Mesothelial cell of epicardium (in vitro differentiated cells): ENCODE measurements at regions not wholly inside any gene's neighbourhood (a gene's known extent, or its start where the extent isn't known, plus 50 kb on each side); places are given as distances from the start of the nearest gene placed in this dataset.
"Not testable (repeated sequence)": the region's sequence is repeated elsewhere in the genome, so short reads cannot be mapped to it uniquely, and the experiment has no call there.

Experiments used
- DNase-seq, 2 experiments: peaks; one replicate each; pipeline ENCODE4 v3.0.0; 2021; ENCODE audit warnings: low spot score in 2 of 2; ENCODE audit not compliant: unreplicated experiment in 2 of 2
- H3K27ac Mint-ChIP-seq: 2 replicates; pipeline ENCODE4 v1.8.0; 2021; ENCODE audit warnings: mixed read lengths
- H3K27me3 Mint-ChIP-seq: 2 replicates; pipeline ENCODE4 v1.8.0; 2021; ENCODE audit warnings: low read depth, mixed read lengths
- H3K36me3 Mint-ChIP-seq: 2 replicates; pipeline ENCODE4 v1.8.0; 2021; ENCODE audit warnings: mixed read lengths
- H3K4me1 Mint-ChIP-seq: 2 replicates; pipeline ENCODE4 v1.8.0; 2021; ENCODE audit warnings: mixed read lengths
- H3K4me3 Mint-ChIP-seq: 2 replicates; pipeline ENCODE4 v1.8.0; 2021; ENCODE audit warnings: mild to moderate bottlenecking, moderate library complexity, mixed read lengths
- H3K9me3 Mint-ChIP-seq: 2 replicates; pipeline ENCODE4 v1.8.0; 2021; ENCODE audit warnings: mixed read lengths
- CTCF ChIP-seq: fragments of 200-600 bp; sonication (generic); IDR thresholded peaks from one replicate; pipeline ENCODE4 v1.5.0; 2021; ENCODE audit warnings: antibody characterized with exemption; ENCODE audit not compliant: unreplicated experiment

- DNase-seq = no peak
- Mint-ChIP-seq H3K27ac (no peak overlapping the region), H3K27me3 (no peaks in the 10 kb centered on the region), H3K36me3 (no peaks in the 10 kb centered on the region), H3K4me3 (no peak overlapping the region), H3K9me3 (peaks cover 7% of the 10 kb centered on the region), H3K4me1 (no peaks in the 10 kb centered on the region)
- TF ChIP-seq CTCF = no peak
Observed at GRCh38 chr3:171526869-171527268, 66.7 kb upstream of the TNIK start.

GRCh38 chr3:171526146-171526545, 65.9 kb upstream of the TNIK start:
- Mint-ChIP-seq H3K27me3 (no peaks in the 10 kb centered on the region), H3K9me3 (peaks cover 7% of the 10 kb centered on the region), H3K27ac (no peak overlapping the region), H3K36me3 (no peaks in the 10 kb centered on the region), H3K4me3 (no peak overlapping the region), H3K4me1 (no peaks in the 10 kb centered on the region)
- no peak for DNase-seq
- no peak for TF ChIP-seq CTCF

GRCh38 chr3:171525437-171525836, 65.2 kb upstream of the TNIK start:
- H3K27ac Mint-ChIP-seq = no peak overlapping the region
- H3K9me3 Mint-ChIP-seq = peaks cover 7% of the 10 kb centered on the region
- no peaks in the 10 kb centered on the region for H3K4me1 Mint-ChIP-seq
- no peak for TF ChIP-seq CTCF
- DNase-seq = no peak
- H3K27me3 Mint-ChIP-seq = no peaks in the 10 kb centered on the region
- no peaks in the 10 kb centered on the region for H3K36me3 Mint-ChIP-seq
- H3K4me3 Mint-ChIP-seq = no peak overlapping the region

GRCh38 chr3:171524921-171525310, 64.7 kb upstream of the TNIK start:
- Mint-ChIP-seq H3K9me3 (peaks cover 7% of the 10 kb centered on the region), H3K4me1 (no peaks in the 10 kb centered on the region), H3K4me3 (no peak overlapping the region), H3K27ac (no peak overlapping the region), H3K27me3 (no peaks in the 10 kb centered on the region), H3K36me3 (no peaks in the 10 kb centered on the region)
- no peak for TF ChIP-seq CTCF
- DNase-seq = no peak

- peaks cover 5% of the 10 kb centered on the region for H3K27me3 Mint-ChIP-seq
- H3K9me3 Mint-ChIP-seq = peaks cover 4% of the 10 kb centered on the region
- no peak overlapping the region for H3K4me3 Mint-ChIP-seq
- H3K27ac Mint-ChIP-seq = no peak overlapping the region
- H3K36me3 Mint-ChIP-seq = no peaks in the 10 kb centered on the region
- H3K4me1 Mint-ChIP-seq = no peaks in the 10 kb centered on the region
- DNase-seq = no peak
- TF ChIP-seq CTCF = no peak
Observed at GRCh38 chr3:171522651-171523050, 62.4 kb upstream of the TNIK start.

- H3K4me3 Mint-ChIP-seq, H3K9me3 Mint-ChIP-seq, H3K27ac Mint-ChIP-seq, DNase-seq, H3K36me3 Mint-ChIP-seq, H3K4me1 Mint-ChIP-seq: not testable (repeated sequence)
- H3K27me3 Mint-ChIP-seq = peaks cover 18% of the 10 kb centered on the region
Observed at GRCh38 chr3:171519423-171519822, 59.2 kb upstream of the TNIK start.
